ENCODE measurements at regions not wholly inside any gene's neighbourhood (a gene's known extent, or its start where the extent isn't known, plus 50 kb on each side); places are given as distances from the start of the nearest gene placed in this dataset.

- Histone ChIP-seq H3K4me3 (ENCODE audit: low read depth in 2 of 2, low read length in 1 of 2) (no peak overlapping the region), H3F3A (replicated peaks; ENCODE audit: insufficient read depth) (no peaks in the 10 kb centered on the region), H3K27ac (ENCODE audit: low read depth in 2 of 2, low read length in 1 of 2) (no peak overlapping the region), H3K79me2 (ENCODE audit: insufficient read depth) (no peaks in the 10 kb centered on the region), H3K9me2 (no peaks in the 10 kb centered on the region), H4K20me1 (ENCODE audit: insufficient read depth) (no peaks in the 10 kb centered on the region), H3K27me3 (ENCODE audit: insufficient read depth) (no peaks in the 10 kb centered on the region), H2AFZ (ENCODE audit: low read depth) (no peak overlapping the region), H3K4me2 (no peak overlapping the region), H3K4me1 (ENCODE audit: control insufficient read depth in 1 of 2, insufficient read depth in 2 of 2, low read depth in 1 of 2, low read length in 1 of 2) (no peaks in the 10 kb centered on the region), H3K36me3 (replicated peaks in 1 of 2; ENCODE audit: control insufficient read depth in 1 of 2, insufficient read depth in 2 of 2, low read length in 1 of 2) (no peaks in the 10 kb centered on the region), H3K9me3 (peaks cover 4% of the 10 kb centered on the region; the same call in 1 of the 2 replicates), H3K9ac (no peak overlapping the region)
- no peak for DNase-seq
- ChIA-PET CTCF (interaction anchor here (0.7 kb wide), 1 partner anchor 8 kb away, joined by 3 read pairs; no protein-coding TSS in a partner anchor), POLR2A (no interaction called here)
- WGBS (ENCODE audit: low lambda C conversion rate), result 22% methylated on average over 6 of the region's 6 CpGs
- no peak for TF ChIP-seq GABPA (IDR thresholded peaks at IDR 0.05; ENCODE audit: low read depth)
- TF ChIP-seq RCOR1 (IDR thresholded peaks at IDR 0.05; ENCODE audit: low read length), result no peak
- TF ChIP-seq, protein P1, sequence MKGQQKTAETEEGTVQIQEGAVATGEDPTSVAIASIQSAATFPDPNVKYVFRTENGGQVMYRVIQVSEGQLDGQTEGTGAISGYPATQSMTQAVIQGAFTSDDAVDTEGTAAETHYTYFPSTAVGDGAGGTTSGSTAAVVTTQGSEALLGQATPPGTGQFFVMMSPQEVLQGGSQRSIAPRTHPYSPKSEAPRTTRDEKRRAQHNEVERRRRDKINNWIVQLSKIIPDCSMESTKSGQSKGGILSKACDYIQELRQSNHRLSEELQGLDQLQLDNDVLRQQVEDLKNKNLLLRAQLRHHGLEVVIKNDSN (IDR thresholded peaks at IDR 0.05; ENCODE audit: borderline replicate concordance, low read depth), result no peak
- no peak for TF ChIP-seq POLR2AphosphoS5 (IDR thresholded peaks at IDR 0.05; ENCODE audit: low read depth, low read length)
- no peak for TF ChIP-seq GATA2 (CRISPR knock-in tag; IDR thresholded peaks at IDR 0.05)
- no peak for TF ChIP-seq JUND (IDR thresholded peaks at IDR 0.05)
- no peak for TF ChIP-seq TEAD4 (IDR thresholded peaks at IDR 0.05; ENCODE audit: borderline replicate concordance, insufficient read depth)
- TF ChIP-seq EP300 (IDR thresholded peaks at IDR 0.05; ENCODE audit: borderline replicate concordance in 1 of 2, low read depth in 1 of 2, low read length in 1 of 2), result no peak
- TF ChIP-seq MEF2A (IDR thresholded peaks at IDR 0.05; ENCODE audit: borderline replicate concordance, low read depth), result no peak
- TF ChIP-seq CTCF (IDR thresholded peaks at IDR 0.05), result no peak
- TF ChIP-seq FOSL2 (IDR thresholded peaks at IDR 0.05; ENCODE audit: borderline replicate concordance, low read depth), result no peak
- TF ChIP-seq USF2 (IDR thresholded peaks at IDR 0.05; ENCODE audit: borderline replicate concordance, low read depth, low read length), result no peak
- no peak for TF ChIP-seq NFIC (IDR thresholded peaks at IDR 0.05; ENCODE audit: borderline replicate concordance)
- no peak for TF ChIP-seq SMC3 (IDR thresholded peaks at IDR 0.05; ENCODE audit: low read depth, low read length)
- TF ChIP-seq, protein P2, sequence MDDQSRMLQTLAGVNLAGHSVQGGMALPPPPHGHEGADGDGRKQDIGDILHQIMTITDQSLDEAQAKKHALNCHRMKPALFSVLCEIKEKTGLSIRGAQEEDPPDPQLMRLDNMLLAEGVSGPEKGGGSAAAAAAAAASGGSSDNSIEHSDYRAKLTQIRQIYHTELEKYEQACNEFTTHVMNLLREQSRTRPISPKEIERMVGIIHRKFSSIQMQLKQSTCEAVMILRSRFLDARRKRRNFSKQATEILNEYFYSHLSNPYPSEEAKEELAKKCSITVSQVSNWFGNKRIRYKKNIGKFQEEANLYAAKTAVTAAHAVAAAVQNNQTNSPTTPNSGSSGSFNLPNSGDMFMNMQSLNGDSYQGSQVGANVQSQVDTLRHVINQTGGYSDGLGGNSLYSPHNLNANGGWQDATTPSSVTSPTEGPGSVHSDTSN (IDR thresholded peaks at IDR 0.05), result no peak
- no peak for TF ChIP-seq EZH2phosphoT487 (IDR thresholded peaks at IDR 0.05; ENCODE audit: borderline replicate concordance, low read depth)
- TF ChIP-seq CHD2 (IDR thresholded peaks at IDR 0.05; ENCODE audit: low read length, partially characterized antibody), result no peak
- no peak for TF ChIP-seq RFX5 (IDR thresholded peaks at IDR 0.05; ENCODE audit: low read length)
- no peak for TF ChIP-seq FOXJ3 (CRISPR knock-in tag; IDR thresholded peaks at IDR 0.05)
Observed at GRCh38 chr2:123762221-123762620, 262.9 kb upstream of the CNTNAP5 start.

Data from SK-N-SH (cell line).